ENCODE measurements at regions not wholly inside any gene's neighbourhood (a gene's known extent, or its start where the extent isn't known, plus 50 kb on each side); places are given as distances from the start of the nearest gene placed in this dataset.

- no peak for TF ChIP-seq CTCF (IDR thresholded peaks at IDR 0.05)
- no peak for TF ChIP-seq POLR2A (IDR thresholded peaks at IDR 0.05)
These were observed 62.1 kb downstream of the NPY start for GRCh38 chr7:24346129-24346528.

All from esophagus squamous epithelium (tissue), 4 donors.